Activated naive CD8-positive, alpha-beta T cell treated with anti-CD3 and anti-CD28 coated beads, Interleukin-2, amount 10 ng/mL, durations not matched to agents 7 days and 5 days (primary cell): ENCODE measurements at regions not wholly inside any gene's neighbourhood (a gene's known extent, or its start where the extent isn't known, plus 50 kb on each side); places are given as distances from the start of the nearest gene placed in this dataset.
"Not testable (repeated sequence)": the region's sequence is repeated elsewhere in the genome, so short reads cannot be mapped to it uniquely, and the experiment has no call there.

Experiments used
- ATAC-seq: fragments of 150-1000 bp; cut with Tn5 transposase; one replicate; pipeline ENCODE4 v1.10.0; 2021; ENCODE audit warnings: low read depth, moderate library complexity
- POLR2A ChIA-PET: fragments of 350-600 bp; sonication (Branson Sonifier 250); formaldehyde crosslinking; loops from one replicate; lab custom pipeline; 2021; ENCODE audit warnings: antibody characterized with exemption; lab: Charles Lee
- DNase-seq: peaks from one replicate; pipeline ENCODE4 v3.0.0; 2021
- H3K27ac Mint-ChIP-seq: one replicate; pipeline ENCODE4 v1.8.0; 2022; ENCODE audit warnings: mild to moderate bottlenecking, mixed read lengths
- H3K27me3 Mint-ChIP-seq: one replicate; pipeline ENCODE4 v1.8.0; 2022; ENCODE audit warnings: mild to moderate bottlenecking, moderate library complexity, mixed read lengths
- H3K36me3 Mint-ChIP-seq: one replicate; pipeline ENCODE4 v1.8.0; 2021; ENCODE audit warnings: mild to moderate bottlenecking, mixed read lengths
- H3K4me1 Mint-ChIP-seq: one replicate; pipeline ENCODE4 v1.8.0; 2021; ENCODE audit warnings: mixed read lengths
- H3K4me3 Mint-ChIP-seq: one replicate; pipeline ENCODE4 v1.8.0; 2022; ENCODE audit warnings: mild to moderate bottlenecking, moderate library complexity, mixed read lengths
- H3K9me3 Mint-ChIP-seq: one replicate; pipeline ENCODE4 v1.8.0; 2021; ENCODE audit warnings: mixed read lengths

DNA sequence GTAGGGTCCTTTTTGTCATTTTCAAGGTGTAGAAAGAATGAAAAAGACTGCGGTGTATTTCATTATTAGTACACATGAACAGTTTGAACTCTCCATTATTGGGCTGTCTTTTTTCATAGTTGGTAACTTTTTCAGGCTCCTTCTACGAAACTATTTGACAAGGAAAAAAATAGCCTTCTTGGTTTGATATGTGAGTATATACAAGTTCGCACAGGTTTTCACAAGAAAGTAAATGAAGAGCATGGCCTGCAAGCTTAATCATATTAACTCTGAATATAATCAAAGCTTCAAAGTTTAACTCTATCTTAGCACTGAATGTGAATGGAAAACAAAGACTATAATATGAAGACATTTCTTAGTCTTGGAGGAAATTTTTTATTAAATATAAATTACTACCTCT is 290.0 kb upstream of the ADGRL2 start:
- Mint-ChIP-seq H3K27ac (no peak overlapping the region), H3K4me1 (no peaks in the 10 kb centered on the region), H3K9me3 (no peaks in the 10 kb centered on the region), H3K27me3 (no peaks in the 10 kb centered on the region), H3K36me3 (no peaks in the 10 kb centered on the region), H3K4me3 (no peak overlapping the region)
- ATAC-seq (no peak), DNase-seq (no peak)
- POLR2A ChIA-PET = no interaction called here

DNA sequence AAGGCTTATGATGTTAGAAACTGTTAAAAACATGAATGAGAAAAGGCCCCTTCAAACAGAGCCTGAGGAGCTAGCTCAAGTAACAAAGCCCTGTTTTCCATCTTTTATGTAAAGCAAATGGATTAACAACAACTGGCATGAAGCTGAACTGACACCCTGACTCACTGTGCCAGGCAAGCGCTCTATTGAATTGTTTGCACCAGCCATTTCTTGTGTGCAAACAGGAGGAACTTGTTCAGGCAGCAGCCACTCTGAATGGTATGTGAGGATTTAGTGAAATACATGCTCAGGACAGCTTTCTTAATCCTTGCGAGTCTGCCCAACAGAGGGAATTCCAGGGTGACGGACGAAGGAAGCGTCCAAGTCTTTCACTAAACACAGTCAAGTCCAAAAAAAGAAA is 291.1 kb upstream of the ADGRL2 start:
- Mint-ChIP-seq H3K27ac (no peak overlapping the region), H3K4me3 (no peak overlapping the region), H3K36me3 (no peaks in the 10 kb centered on the region), H3K27me3 (no peaks in the 10 kb centered on the region), H3K9me3 (no peaks in the 10 kb centered on the region), H3K4me1 (no peaks in the 10 kb centered on the region)
- ATAC-seq (no peak), DNase-seq (no peak)
- POLR2A ChIA-PET = no interaction called here

DNA sequence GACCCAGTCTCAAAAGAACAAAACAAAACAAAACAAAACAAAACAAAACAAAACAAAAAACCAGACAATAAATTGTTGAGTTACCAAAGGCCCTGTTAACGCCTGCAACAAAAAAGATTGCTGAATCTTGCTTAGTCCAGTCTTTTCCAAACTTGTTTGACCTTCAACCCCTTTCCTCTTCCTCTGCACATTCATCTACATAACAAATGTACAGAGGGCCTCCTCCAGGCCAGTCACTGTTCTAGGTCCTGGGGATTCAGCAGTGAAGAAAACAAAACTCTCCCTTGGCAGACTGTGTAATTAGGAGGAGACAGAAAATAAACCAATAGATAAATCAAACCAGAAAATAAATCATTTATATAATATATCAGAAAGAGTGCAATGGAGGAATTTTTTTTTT is 294.0 kb upstream of the ADGRL2 start:
- Mint-ChIP-seq H3K4me1 (no peaks in the 10 kb centered on the region), H3K27me3 (no peaks in the 10 kb centered on the region), H3K9me3 (no peaks in the 10 kb centered on the region), H3K36me3 (no peaks in the 10 kb centered on the region), H3K4me3 (no peak overlapping the region), H3K27ac (no peak overlapping the region)
- DNase-seq = no peak
- no peak for ATAC-seq
- POLR2A ChIA-PET = no interaction called here

GRCh38 chr1:81505831-81506230 is 294.9 kb upstream of the ADGRL2 start:
- Mint-ChIP-seq H3K4me3 (no peak overlapping the region), H3K27me3 (no peaks in the 10 kb centered on the region), H3K9me3 (no peaks in the 10 kb centered on the region), H3K36me3 (no peaks in the 10 kb centered on the region), H3K27ac (no peak overlapping the region), H3K4me1 (no peaks in the 10 kb centered on the region)
- ATAC-seq (no peak), DNase-seq (no peak)
- POLR2A ChIA-PET = no interaction called here

- H3K27me3 Mint-ChIP-seq, H3K36me3 Mint-ChIP-seq, DNase-seq, H3K4me3 Mint-ChIP-seq, ATAC-seq, H3K9me3 Mint-ChIP-seq, POLR2A ChIA-PET, H3K4me1 Mint-ChIP-seq, H3K27ac Mint-ChIP-seq: not testable (repeated sequence)
Observed at GRCh38 chr1:81504820-81505219, 295.9 kb upstream of the ADGRL2 start.

GRCh38 chr1:81502705-81503104 is 298.0 kb upstream of the ADGRL2 start:
- H3K27me3 Mint-ChIP-seq, H3K4me1 Mint-ChIP-seq, H3K27ac Mint-ChIP-seq, POLR2A ChIA-PET, DNase-seq, H3K36me3 Mint-ChIP-seq, H3K4me3 Mint-ChIP-seq, H3K9me3 Mint-ChIP-seq, ATAC-seq: not testable (repeated sequence)

DNA sequence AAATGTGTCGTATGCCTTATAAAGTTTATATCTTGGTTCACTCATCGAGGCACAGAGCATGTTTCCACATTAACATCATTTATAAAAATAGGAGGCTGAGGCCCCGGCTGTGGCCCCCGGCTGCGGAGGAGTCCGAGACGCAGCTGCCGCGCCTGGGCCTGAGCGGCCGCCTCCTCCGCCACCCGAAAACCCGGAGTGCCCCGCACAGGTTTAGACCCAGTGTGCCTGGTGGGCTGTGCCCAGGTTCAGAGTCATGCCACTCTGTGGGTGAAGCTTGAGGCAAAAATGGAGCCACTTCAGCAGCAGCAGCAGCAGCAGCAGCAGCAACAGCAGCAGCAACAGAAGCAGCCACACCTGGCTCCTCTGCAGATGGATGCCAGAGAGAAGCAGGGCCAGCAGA is 299.2 kb upstream of the ADGRL2 start:
- ATAC-seq, H3K9me3 Mint-ChIP-seq, H3K4me3 Mint-ChIP-seq, H3K27me3 Mint-ChIP-seq, H3K4me1 Mint-ChIP-seq, POLR2A ChIA-PET, H3K27ac Mint-ChIP-seq, H3K36me3 Mint-ChIP-seq, DNase-seq: not testable (repeated sequence)

- no peak for ATAC-seq
Observed at GRCh38 chr1:81499487-81499886, 301.2 kb upstream of the ADGRL2 start.

GRCh38 chr1:81498471-81499462 is 302.0 kb upstream of the ADGRL2 start:
- DNase-seq = no peak
- POLR2A ChIA-PET = no interaction called here
- Mint-ChIP-seq H3K27me3 (no peaks in the 10 kb centered on the region), H3K9me3 (no peaks in the 10 kb centered on the region), H3K27ac (no peak overlapping the region), H3K36me3 (no peaks in the 10 kb centered on the region), H3K4me3 (no peak overlapping the region), H3K4me1 (no peaks in the 10 kb centered on the region)
- ATAC-seq = no peak

More at GRCh38 chr1:81499487-81499886, 301.2 kb upstream of the ADGRL2 start:
- POLR2A ChIA-PET = no interaction called here
- Mint-ChIP-seq H3K36me3 (no peaks in the 10 kb centered on the region), H3K27me3 (no peaks in the 10 kb centered on the region), H3K4me1 (no peaks in the 10 kb centered on the region), H3K4me3 (no peak overlapping the region), H3K27ac (no peak overlapping the region), H3K9me3 (no peaks in the 10 kb centered on the region)
- DNase-seq = no peak

- H3K4me1 Mint-ChIP-seq = no peaks in the 10 kb centered on the region
- POLR2A ChIA-PET = no interaction called here
- no peaks in the 10 kb centered on the region for H3K9me3 Mint-ChIP-seq
- DNase-seq (no peak), ATAC-seq (no peak)
- no peaks in the 10 kb centered on the region for H3K27me3 Mint-ChIP-seq
- H3K27ac Mint-ChIP-seq = no peak overlapping the region
- H3K4me3 Mint-ChIP-seq = no peak overlapping the region
- no peaks in the 10 kb centered on the region for H3K36me3 Mint-ChIP-seq
Observed at GRCh38 chr1:81496349-81496748, 304.4 kb upstream of the ADGRL2 start.

GRCh38 chr1:81493102-81493869 is 307.4 kb upstream of the ADGRL2 start:
- Mint-ChIP-seq H3K27ac (no peak overlapping the region), H3K4me3 (no peak overlapping the region), H3K4me1 (no peaks in the 10 kb centered on the region), H3K27me3 (no peaks in the 10 kb centered on the region), H3K9me3 (peaks cover 2% of the 10 kb centered on the region), H3K36me3 (no peaks in the 10 kb centered on the region)
- POLR2A ChIA-PET = no interaction called here
- ATAC-seq (no peak), DNase-seq (no peak)

GRCh38 chr1:81492628-81493027 is 308.1 kb upstream of the ADGRL2 start:
- H3K4me3 Mint-ChIP-seq = no peak overlapping the region
- ATAC-seq (no peak), DNase-seq (no peak)
- H3K27ac Mint-ChIP-seq = no peak overlapping the region
- no peaks in the 10 kb centered on the region for H3K27me3 Mint-ChIP-seq
- H3K36me3 Mint-ChIP-seq = no peaks in the 10 kb centered on the region
- H3K4me1 Mint-ChIP-seq = no peaks in the 10 kb centered on the region
- POLR2A ChIA-PET = no interaction called here
- H3K9me3 Mint-ChIP-seq = peaks cover 2% of the 10 kb centered on the region

DNA sequence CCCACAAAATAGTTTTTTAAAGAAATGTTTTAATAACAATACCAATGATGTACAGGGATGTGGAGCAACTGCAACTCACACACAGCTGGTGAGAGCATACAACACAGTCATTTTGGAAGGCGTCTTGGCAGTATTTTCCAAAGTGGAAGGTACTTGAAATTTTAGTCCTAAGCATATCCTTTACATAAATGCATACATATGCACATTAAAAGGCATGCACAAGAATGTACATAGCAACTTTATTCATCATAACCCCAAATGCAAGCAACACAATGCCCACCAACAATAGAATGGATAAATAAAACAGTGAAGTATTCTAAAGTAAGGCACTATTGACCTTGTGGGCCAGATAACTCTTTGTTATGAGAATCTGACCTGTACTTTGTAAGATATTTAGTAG is 310.1 kb upstream of the ADGRL2 start:
- no peak for ATAC-seq
- Mint-ChIP-seq H3K4me3 (no peak overlapping the region), H3K9me3 (peaks cover 2% of the 10 kb centered on the region), H3K4me1 (no peaks in the 10 kb centered on the region), H3K36me3 (no peaks in the 10 kb centered on the region), H3K27me3 (no peaks in the 10 kb centered on the region), H3K27ac (no peak overlapping the region)
- no peak for DNase-seq
- POLR2A ChIA-PET = no interaction called here
